Muscle of leg (tissue), 3 donors: ENCODE measurements at regions not wholly inside any gene's neighbourhood (a gene's known extent, or its start where the extent isn't known, plus 50 kb on each side); places are given as distances from the start of the nearest gene placed in this dataset.
A peak's percentile ranks its signal among the peaks of the same experiment; 100 is the strongest.

Experiments used
- DNase-seq: peaks from one replicate; pipeline ENCODE4 v3.0.0; 2013
- H3K27ac ChIP-seq: one replicate; pipeline ENCODE4 v1.5.1; 2013; ENCODE audit warnings: mild to moderate bottlenecking, low read length, control low read depth
- H3K27me3 ChIP-seq: one replicate; pipeline ENCODE4 v1.6.1; 2013; ENCODE audit warnings: low read length; ENCODE audit not compliant: control insufficient read depth, insufficient read depth
- H3K36me3 ChIP-seq: one replicate; pipeline ENCODE4 v1.6.1; 2013; ENCODE audit warnings: low read length; ENCODE audit not compliant: control insufficient read depth, insufficient read depth
- H3K4me1 ChIP-seq: one replicate; pipeline ENCODE4 v1.6.1; 2013; ENCODE audit warnings: low read length; ENCODE audit not compliant: control insufficient read depth, insufficient read depth
- H3K4me3 ChIP-seq: one replicate; pipeline ENCODE4 v1.5.1; 2013; ENCODE audit warnings: low read length, control low read depth
- H3K9me3 ChIP-seq: replicated peaks from 2 replicates; pipeline ENCODE4 v1.6.1; 2013; ENCODE audit warnings: low read depth, low read length; ENCODE audit not compliant: control insufficient read depth
- WGBS: methylation state at CpG from one replicate; pipeline ENCODE4 v1.1.5; 2013; ENCODE audit warnings: missing lambda C conversion rate; ENCODE audit not compliant: insufficient coverage; 5-methylcytosine and 5-hydroxymethylcytosine counted together

- Histone ChIP-seq H3K4me3 (no peak overlapping the region), H3K27me3 (no peaks in the 10 kb centered on the region), H3K4me1 (peaks cover 2% of the 10 kb centered on the region), H3K9me3 (no peaks in the 10 kb centered on the region), H3K27ac (no peak overlapping the region), H3K36me3 (no peaks in the 10 kb centered on the region)
- 21% methylated on average over 2 of the region's 6 CpGs for WGBS
- DNase-seq = peak; percentile 76
These were observed 415.2 kb upstream of the KCNH7 start for GRCh38 chr2:163253621-163254285.

- WGBS = no CpG with 5 or more reads among the region's 3 CpGs
- no peak overlapping the region for H3K4me3 ChIP-seq
- H3K9me3 ChIP-seq = no peaks in the 10 kb centered on the region
- no peak for DNase-seq
- H3K4me1 ChIP-seq = peaks cover 2% of the 10 kb centered on the region
- H3K27ac ChIP-seq = no peak overlapping the region
- H3K36me3 ChIP-seq = no peaks in the 10 kb centered on the region
- no peaks in the 10 kb centered on the region for H3K27me3 ChIP-seq
These were observed 413.6 kb upstream of the KCNH7 start for GRCh38 chr2:163252199-163252598.

GRCh38 chr2:163248376-163249253 is 410.0 kb upstream of the KCNH7 start:
- Histone ChIP-seq H3K4me1 (peaks cover under 1% of the 10 kb centered on the region), H3K27me3 (no peaks in the 10 kb centered on the region), H3K36me3 (no peaks in the 10 kb centered on the region), H3K4me3 (no peak overlapping the region), H3K27ac (no peak overlapping the region), H3K9me3 (no peaks in the 10 kb centered on the region)
- DNase-seq = peak; percentile 24
- 43% methylated on average over 1 of the region's 5 CpGs for WGBS

- H3K36me3 ChIP-seq = no peaks in the 10 kb centered on the region
- H3K27ac ChIP-seq = no peak overlapping the region
- DNase-seq = no peak
- H3K4me3 ChIP-seq = no peak overlapping the region
- H3K27me3 ChIP-seq = no peaks in the 10 kb centered on the region
- H3K4me1 ChIP-seq = no peaks in the 10 kb centered on the region
- H3K9me3 ChIP-seq = no peaks in the 10 kb centered on the region
- no CpG with 5 or more reads among the region's 2 CpGs for WGBS
These were observed 409.3 kb upstream of the KCNH7 start for GRCh38 chr2:163247847-163248220.

- no peaks in the 10 kb centered on the region for H3K9me3 ChIP-seq
- H3K27ac ChIP-seq = no peak overlapping the region
- no peaks in the 10 kb centered on the region for H3K27me3 ChIP-seq
- no peaks in the 10 kb centered on the region for H3K4me1 ChIP-seq
- H3K4me3 ChIP-seq = no peak overlapping the region
- no peaks in the 10 kb centered on the region for H3K36me3 ChIP-seq
- DNase-seq = no peak
- 60% methylated on average over 1 of the region's 6 CpGs for WGBS
These were observed 408.7 kb upstream of the KCNH7 start for GRCh38 chr2:163247156-163247846.

GRCh38 chr2:163246135-163246534 is 407.6 kb upstream of the KCNH7 start:
- Histone ChIP-seq H3K9me3 (peaks cover 2% of the 10 kb centered on the region), H3K36me3 (no peaks in the 10 kb centered on the region)
- WGBS = 87% methylated on average over 6 of the region's 9 CpGs

GRCh38 chr2:163236553-163236952 is 398.0 kb upstream of the KCNH7 start:
- no peak for DNase-seq
- Histone ChIP-seq H3K36me3 (no peaks in the 10 kb centered on the region), H3K4me1 (no peaks in the 10 kb centered on the region), H3K27me3 (no peaks in the 10 kb centered on the region), H3K4me3 (no peak overlapping the region), H3K27ac (no peak overlapping the region), H3K9me3 (peaks cover 10% of the 10 kb centered on the region)

More at GRCh38 chr2:163246135-163246534, 407.6 kb upstream of the KCNH7 start:
- no peaks in the 10 kb centered on the region for H3K27me3 ChIP-seq
- no peak overlapping the region for H3K27ac ChIP-seq
- no peak for DNase-seq
- H3K4me1 ChIP-seq = no peaks in the 10 kb centered on the region
- no peak overlapping the region for H3K4me3 ChIP-seq

- WGBS = 88% methylated on average over 1 of the region's 1 CpG
- Histone ChIP-seq H3K9me3 (no peaks in the 10 kb centered on the region), H3K4me1 (no peaks in the 10 kb centered on the region), H3K36me3 (no peaks in the 10 kb centered on the region), H3K4me3 (no peak overlapping the region), H3K27me3 (no peaks in the 10 kb centered on the region), H3K27ac (no peak overlapping the region)
- no peak for DNase-seq
These were observed 393.1 kb upstream of the KCNH7 start for GRCh38 chr2:163231666-163232065.

- Histone ChIP-seq H3K4me3 (no peak overlapping the region), H3K27ac (no peak overlapping the region), H3K36me3 (no peaks in the 10 kb centered on the region), H3K9me3 (no peaks in the 10 kb centered on the region), H3K4me1 (no peaks in the 10 kb centered on the region), H3K27me3 (no peaks in the 10 kb centered on the region)
- WGBS = 50% methylated on average over 1 of the region's 3 CpGs
- DNase-seq = no peak
These were observed 375.1 kb upstream of the KCNH7 start for GRCh38 chr2:163213661-163214081.

- H3K4me1 ChIP-seq = no peaks in the 10 kb centered on the region
- H3K4me3 ChIP-seq = no peak overlapping the region
- 100% methylated on average over 1 of the region's 1 CpG for WGBS
- no peak overlapping the region for H3K27ac ChIP-seq
- no peaks in the 10 kb centered on the region for H3K27me3 ChIP-seq
- DNase-seq = no peak
- H3K9me3 ChIP-seq = no peaks in the 10 kb centered on the region
- no peaks in the 10 kb centered on the region for H3K36me3 ChIP-seq
These were observed 371.9 kb upstream of the KCNH7 start for GRCh38 chr2:163210430-163210918.
